OCI-LY1 (cell line): ENCODE measurements at regions not wholly inside any gene's neighbourhood (a gene's known extent, or its start where the extent isn't known, plus 50 kb on each side); places are given as distances from the start of the nearest gene placed in this dataset.

ENCODE experiments used
- H2AFZ ChIP-seq: fragments of 200-600 bp; sonication (generic), shearing (Covaris generic); 2 replicates; pipeline ENCODE4 v1.6.0; 2014; ENCODE audit warnings: antibody characterized with exemption, mild to moderate bottlenecking, low read length
- H3F3A ChIP-seq: fragments of 200-600 bp; sonication (generic), shearing (Covaris generic); 2 replicates; pipeline ENCODE4 v1.6.0; 2014; ENCODE audit warnings: mild to moderate bottlenecking, antibody characterized with exemption, low read length, moderate library complexity; ENCODE audit not compliant: insufficient read depth
- H3K27ac ChIP-seq: fragments of 200-600 bp; sonication (generic); 2 replicates; pipeline ENCODE4 v1.5.1; 2014; ENCODE audit warnings: low read length, mixed run types, mild to moderate bottlenecking, low read depth; ENCODE audit not compliant: poor library complexity, severe bottlenecking
- H3K27me3 ChIP-seq: fragments of 200-600 bp; sonication (generic); 2 replicates; pipeline ENCODE4 v1.6.0; 2014; ENCODE audit warnings: antibody characterized with exemption, mild to moderate bottlenecking, low read length, moderate library complexity; ENCODE audit not compliant: insufficient read depth
- H3K36me3 ChIP-seq: fragments of 200-600 bp; sonication (generic); 2 replicates; pipeline ENCODE4 v1.6.1; 2014; ENCODE audit warnings: mild to moderate bottlenecking, antibody characterized with exemption, low read length, moderate library complexity, mixed read lengths; ENCODE audit not compliant: insufficient read depth
- H3K4me1 ChIP-seq: fragments of 200-600 bp; sonication (generic); 2 replicates; pipeline ENCODE4 v1.5.1; 2014; ENCODE audit warnings: mild to moderate bottlenecking, low read length, moderate library complexity; ENCODE audit not compliant: insufficient read depth, severe bottlenecking
- H3K4me2 ChIP-seq: fragments of 200-600 bp; sonication (generic), shearing (Covaris generic); 2 replicates; pipeline ENCODE4 v1.6.1; 2014; ENCODE audit warnings: low read length
- H3K4me3 ChIP-seq: fragments of 200-600 bp; sonication (generic); 2 replicates; pipeline ENCODE4 v1.5.1; 2014; ENCODE audit warnings: low read length, low read depth, mild to moderate bottlenecking, mixed read lengths; ENCODE audit not compliant: poor library complexity, severe bottlenecking
- H3K79me2 ChIP-seq: fragments of 200-600 bp; shearing (Covaris generic); 2 replicates; pipeline ENCODE4 v1.6.1; 2016; ENCODE audit warnings: mixed run types, low read length, mixed read lengths; ENCODE audit not compliant: insufficient read depth
- H3K9ac ChIP-seq: fragments of 200-600 bp; sonication (generic), shearing (Covaris generic); 2 replicates; pipeline ENCODE4 v1.6.1; 2014; ENCODE audit warnings: mild to moderate bottlenecking, low read length, mixed read lengths
- H3K9me2 ChIP-seq: fragments of 200-600 bp; sonication (generic), shearing (Covaris generic); 2 replicates; pipeline ENCODE4 v1.6.1; 2014; ENCODE audit warnings: low read depth, mild to moderate bottlenecking, low read length, mixed read lengths
- H3K9me3 ChIP-seq: fragments of 200-600 bp; shearing (Covaris generic); 2 replicates; pipeline ENCODE4 v1.6.1; 2014; ENCODE audit warnings: low read length, mixed read lengths
- H4K20me1 ChIP-seq: fragments of 200-600 bp; sonication (generic), shearing (Covaris generic); 2 replicates; pipeline ENCODE4 v1.6.0; 2016; ENCODE audit warnings: mild to moderate bottlenecking, low read length; ENCODE audit not compliant: insufficient read depth
- EZH2 ChIP-seq: fragments of 200-600 bp; sonication (generic), shearing (Covaris generic); IDR thresholded peaks from 2 replicates; pipeline ENCODE4 v1.8.0; 2017; ENCODE audit warnings: borderline replicate concordance, mixed run types, mild to moderate bottlenecking, antibody characterized with exemption, low read length, moderate library complexity, mixed read lengths
- TF ChIP-seq, protein P1 (sequence below): fragments of 200-600 bp; sonication (generic), shearing (Covaris generic); IDR thresholded peaks from 2 replicates; pipeline ENCODE4 v1.5.1; 2017; ENCODE audit warnings: mild to moderate bottlenecking, antibody characterized with exemption, low read length, moderate library complexity, mixed read lengths

DNA sequence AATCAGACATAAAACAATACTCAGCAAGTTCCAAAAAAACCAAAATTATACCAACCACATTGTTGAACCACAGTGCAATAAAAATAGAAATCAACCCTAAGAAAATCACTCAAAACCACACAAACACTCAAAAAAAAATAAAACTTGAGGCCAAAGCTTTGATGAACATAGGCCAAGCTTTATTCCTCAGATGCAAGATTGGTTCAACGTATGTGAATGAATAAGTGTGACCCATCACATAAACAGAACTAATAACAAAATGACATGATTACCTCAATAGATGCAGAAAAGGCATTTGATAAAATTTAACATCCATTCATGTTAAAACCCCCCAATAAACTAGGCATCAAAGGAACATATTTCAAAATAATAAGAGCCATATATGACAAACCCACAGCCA, 506.1 kb upstream of the FZD8 start:
- no peak overlapping the region for H3K9ac ChIP-seq
- no peak overlapping the region for H3K27ac ChIP-seq
- no peaks in the 10 kb centered on the region for H3F3A ChIP-seq
- no peak overlapping the region for H3K4me2 ChIP-seq
- no peaks in the 10 kb centered on the region for H3K9me2 ChIP-seq
- H3K9me3 ChIP-seq: no peaks in the 10 kb centered on the region
- no peak for TF ChIP-seq EZH2
- TF ChIP-seq, protein P1, sequence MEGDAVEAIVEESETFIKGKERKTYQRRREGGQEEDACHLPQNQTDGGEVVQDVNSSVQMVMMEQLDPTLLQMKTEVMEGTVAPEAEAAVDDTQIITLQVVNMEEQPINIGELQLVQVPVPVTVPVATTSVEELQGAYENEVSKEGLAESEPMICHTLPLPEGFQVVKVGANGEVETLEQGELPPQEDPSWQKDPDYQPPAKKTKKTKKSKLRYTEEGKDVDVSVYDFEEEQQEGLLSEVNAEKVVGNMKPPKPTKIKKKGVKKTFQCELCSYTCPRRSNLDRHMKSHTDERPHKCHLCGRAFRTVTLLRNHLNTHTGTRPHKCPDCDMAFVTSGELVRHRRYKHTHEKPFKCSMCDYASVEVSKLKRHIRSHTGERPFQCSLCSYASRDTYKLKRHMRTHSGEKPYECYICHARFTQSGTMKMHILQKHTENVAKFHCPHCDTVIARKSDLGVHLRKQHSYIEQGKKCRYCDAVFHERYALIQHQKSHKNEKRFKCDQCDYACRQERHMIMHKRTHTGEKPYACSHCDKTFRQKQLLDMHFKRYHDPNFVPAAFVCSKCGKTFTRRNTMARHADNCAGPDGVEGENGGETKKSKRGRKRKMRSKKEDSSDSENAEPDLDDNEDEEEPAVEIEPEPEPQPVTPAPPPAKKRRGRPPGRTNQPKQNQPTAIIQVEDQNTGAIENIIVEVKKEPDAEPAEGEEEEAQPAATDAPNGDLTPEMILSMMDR: no peak
- no peak overlapping the region for H2AFZ ChIP-seq
- H3K27me3 ChIP-seq: no peaks in the 10 kb centered on the region
- no peaks in the 10 kb centered on the region for H3K36me3 ChIP-seq
- no peaks in the 10 kb centered on the region for H4K20me1 ChIP-seq
- no peak overlapping the region for H3K4me3 ChIP-seq
- no peaks in the 10 kb centered on the region for H3K4me1 ChIP-seq
- no peaks in the 10 kb centered on the region for H3K79me2 ChIP-seq

DNA sequence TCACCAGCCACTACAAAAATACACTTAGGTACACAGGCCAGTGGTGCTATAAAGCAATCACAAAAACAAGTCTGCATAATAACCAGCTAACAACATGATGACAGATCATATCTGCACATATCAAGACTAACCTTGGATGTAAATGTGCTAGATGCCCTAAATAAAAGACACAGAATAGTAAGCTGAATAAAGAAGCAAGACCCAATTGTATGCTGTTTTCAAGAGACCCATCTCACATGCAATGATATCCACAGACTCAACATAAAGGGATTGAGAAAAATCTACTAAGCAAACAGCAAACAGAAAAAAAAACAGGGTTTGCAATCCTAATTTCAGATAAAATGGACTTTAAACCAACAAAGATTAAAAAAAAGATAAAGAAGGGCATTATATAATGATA, 505.4 kb upstream of the FZD8 start:
- Histone ChIP-seq H3K27ac (no peak overlapping the region), H4K20me1 (no peaks in the 10 kb centered on the region), H2AFZ (no peak overlapping the region), H3K9ac (no peak overlapping the region), H3K36me3 (no peaks in the 10 kb centered on the region), H3K4me1 (no peaks in the 10 kb centered on the region), H3K4me3 (no peak overlapping the region), H3K4me2 (no peak overlapping the region), H3K9me3 (no peaks in the 10 kb centered on the region), H3K9me2 (no peaks in the 10 kb centered on the region), H3F3A (no peaks in the 10 kb centered on the region), H3K27me3 (no peaks in the 10 kb centered on the region), H3K79me2 (no peaks in the 10 kb centered on the region)
- no peak for TF ChIP-seq EZH2
- TF ChIP-seq, protein P1: no peak

DNA sequence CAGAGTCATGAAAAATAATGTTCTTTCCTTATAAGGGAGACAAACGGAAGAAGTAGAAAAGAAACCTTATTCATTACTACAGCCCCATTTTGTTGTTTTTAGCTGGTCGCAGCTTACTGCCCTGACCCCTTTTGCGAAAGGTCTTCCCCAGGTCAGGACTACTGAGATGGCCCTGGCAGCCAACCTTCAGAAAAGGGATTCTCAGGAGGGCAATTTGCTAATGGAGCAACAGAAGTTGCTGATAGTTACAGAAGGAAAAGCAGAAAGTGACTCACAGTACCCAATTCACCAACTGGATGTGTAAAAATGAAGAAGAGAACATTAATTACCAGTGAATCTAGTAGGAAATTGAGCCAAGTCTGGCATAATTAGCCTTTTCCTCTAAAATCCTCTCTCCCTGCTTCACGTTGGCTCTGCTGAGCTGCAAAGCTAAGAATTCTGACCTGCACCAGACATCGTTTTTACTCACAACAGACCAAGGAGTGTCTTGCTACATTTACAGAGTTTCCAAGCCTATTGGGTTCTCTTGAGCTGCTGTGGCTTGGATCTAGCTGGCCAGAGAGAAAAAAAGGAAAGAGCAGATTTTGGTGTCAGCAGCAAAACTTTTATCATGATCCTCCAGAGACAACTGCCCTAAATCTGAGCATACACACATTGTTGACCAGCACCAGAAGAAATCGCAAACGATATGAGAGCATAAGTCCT, 499.9 kb upstream of the FZD8 start:
- H3K27ac ChIP-seq: no peak overlapping the region
- H3K9ac ChIP-seq: no peak overlapping the region
- no peaks in the 10 kb centered on the region for H3K27me3 ChIP-seq
- H2AFZ ChIP-seq: no peak overlapping the region
- no peaks in the 10 kb centered on the region for H3K79me2 ChIP-seq
- H3K9me3 ChIP-seq: no peaks in the 10 kb centered on the region
- no peaks in the 10 kb centered on the region for H3K36me3 ChIP-seq
- no peak overlapping the region for H3K4me2 ChIP-seq
- H4K20me1 ChIP-seq: no peaks in the 10 kb centered on the region
- no peaks in the 10 kb centered on the region for H3K4me1 ChIP-seq
- no peak for TF ChIP-seq EZH2
- TF ChIP-seq, protein P1: no peak
- H3K9me2 ChIP-seq: no peaks in the 10 kb centered on the region
- no peaks in the 10 kb centered on the region for H3F3A ChIP-seq
- no peak overlapping the region for H3K4me3 ChIP-seq
